ENCODE measurements at regions not wholly inside any gene's neighbourhood (a gene's known extent, or its start where the extent isn't known, plus 50 kb on each side); places are given as distances from the start of the nearest gene placed in this dataset.
"Not testable (repeated sequence)": the region's sequence is repeated elsewhere in the genome, so short reads cannot be mapped to it uniquely, and the experiment has no call there.

DNA sequence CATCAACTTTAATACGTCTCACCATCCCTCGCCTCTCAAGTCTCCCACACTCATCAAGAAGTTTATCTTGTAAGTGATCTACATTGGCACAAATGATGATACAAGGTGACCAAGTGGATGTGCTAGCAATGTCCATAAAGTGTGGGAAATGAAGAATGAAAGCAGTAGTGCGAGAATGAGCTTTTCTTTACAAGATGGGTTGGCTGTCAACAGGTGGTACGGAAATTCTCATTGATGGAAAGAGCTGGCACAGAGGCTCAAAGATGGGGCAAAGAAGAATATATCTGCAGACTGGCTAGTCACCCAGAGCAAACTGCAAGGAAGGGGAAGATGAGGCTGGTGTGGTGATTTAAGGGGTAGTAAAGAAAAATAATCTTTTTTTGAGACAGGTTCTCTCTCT is 640.8 kb downstream of the MAT2B start:
- Histone ChIP-seq H3K27ac (ENCODE audit: low read length) (no peak overlapping the region), H3K4me3 (ENCODE audit: low read length) (no peak overlapping the region), H3K9me3 (ENCODE audit: control insufficient read depth, low read depth, low read length) (no peaks in the 10 kb centered on the region), H3K27me3 (ENCODE audit: control insufficient read depth, insufficient read depth, low read length) (no peaks in the 10 kb centered on the region), H3K4me1 (ENCODE audit: control insufficient read depth, insufficient read depth, low read length) (no peaks in the 10 kb centered on the region), H3K36me3 (ENCODE audit: control insufficient read depth, insufficient read depth, low read length) (no peaks in the 10 kb centered on the region)
- WGBS (ENCODE audit: insufficient coverage, low lambda C conversion rate): 100% methylated on average over 2 of the region's 4 CpGs
- DNase-seq: no peak

DNA sequence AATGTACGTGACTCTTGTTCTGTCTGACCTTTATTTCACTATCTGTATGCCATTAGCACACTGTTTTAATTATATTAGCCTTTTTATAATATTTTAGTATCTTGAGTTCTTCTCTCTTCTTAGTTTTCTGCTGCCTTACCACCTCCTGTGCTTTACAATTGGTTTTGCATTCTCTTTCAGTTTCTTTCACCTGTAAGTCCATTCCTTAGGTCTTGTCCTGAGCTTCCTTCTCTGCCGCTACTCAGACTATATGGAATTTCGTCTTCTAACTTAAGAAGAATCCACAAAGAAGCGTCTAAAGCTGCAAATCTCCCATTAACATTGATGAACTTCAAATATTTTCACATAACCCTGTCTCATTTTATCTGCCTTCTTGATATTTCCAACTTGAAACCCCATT is 642.9 kb downstream of the MAT2B start:
- 71% methylated on average over 3 of the region's 4 CpGs for WGBS (ENCODE audit: insufficient coverage, low lambda C conversion rate)
- DNase-seq: no peak

DNA sequence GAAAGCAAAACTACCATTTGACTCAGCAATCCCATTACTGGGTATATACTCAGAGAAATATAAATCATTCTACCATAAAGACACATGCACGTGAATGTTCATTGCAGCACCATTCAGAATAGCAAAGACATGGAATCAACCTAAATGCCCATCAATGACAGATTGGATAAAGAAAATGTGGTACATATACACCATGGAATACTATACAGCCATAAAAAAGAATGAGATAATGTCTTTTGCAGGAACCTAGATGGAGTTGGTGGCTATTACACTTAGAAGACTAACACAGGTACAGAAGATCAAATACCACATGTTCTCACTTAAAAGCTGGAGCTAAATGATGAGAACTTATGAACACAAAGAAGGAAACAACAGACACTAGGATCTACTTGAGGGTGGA is 647.1 kb downstream of the MAT2B start:
- not testable (repeated sequence) for H3K27ac ChIP-seq (ENCODE audit: low read length); H3K27me3 ChIP-seq (ENCODE audit: control insufficient read depth, insufficient read depth, low read length); H3K36me3 ChIP-seq (ENCODE audit: control insufficient read depth, insufficient read depth, low read length); H3K4me1 ChIP-seq (ENCODE audit: control insufficient read depth, insufficient read depth, low read length); H3K4me3 ChIP-seq (ENCODE audit: low read length); H3K9me3 ChIP-seq (ENCODE audit: control insufficient read depth, low read depth, low read length); DNase-seq
- WGBS (ENCODE audit: insufficient coverage, low lambda C conversion rate): no CpG with 5 or more reads among the region's 1 CpG

More for the DNA sequence above, 642.9 kb downstream of the MAT2B start:
- Histone ChIP-seq H3K36me3 (ENCODE audit: control insufficient read depth, insufficient read depth, low read length) (no peaks in the 10 kb centered on the region), H3K4me1 (ENCODE audit: control insufficient read depth, insufficient read depth, low read length) (no peaks in the 10 kb centered on the region), H3K27me3 (ENCODE audit: control insufficient read depth, insufficient read depth, low read length) (no peaks in the 10 kb centered on the region), H3K4me3 (ENCODE audit: low read length) (no peak overlapping the region), H3K27ac (ENCODE audit: low read length) (no peak overlapping the region), H3K9me3 (ENCODE audit: control insufficient read depth, low read depth, low read length) (no peaks in the 10 kb centered on the region)

DNA sequence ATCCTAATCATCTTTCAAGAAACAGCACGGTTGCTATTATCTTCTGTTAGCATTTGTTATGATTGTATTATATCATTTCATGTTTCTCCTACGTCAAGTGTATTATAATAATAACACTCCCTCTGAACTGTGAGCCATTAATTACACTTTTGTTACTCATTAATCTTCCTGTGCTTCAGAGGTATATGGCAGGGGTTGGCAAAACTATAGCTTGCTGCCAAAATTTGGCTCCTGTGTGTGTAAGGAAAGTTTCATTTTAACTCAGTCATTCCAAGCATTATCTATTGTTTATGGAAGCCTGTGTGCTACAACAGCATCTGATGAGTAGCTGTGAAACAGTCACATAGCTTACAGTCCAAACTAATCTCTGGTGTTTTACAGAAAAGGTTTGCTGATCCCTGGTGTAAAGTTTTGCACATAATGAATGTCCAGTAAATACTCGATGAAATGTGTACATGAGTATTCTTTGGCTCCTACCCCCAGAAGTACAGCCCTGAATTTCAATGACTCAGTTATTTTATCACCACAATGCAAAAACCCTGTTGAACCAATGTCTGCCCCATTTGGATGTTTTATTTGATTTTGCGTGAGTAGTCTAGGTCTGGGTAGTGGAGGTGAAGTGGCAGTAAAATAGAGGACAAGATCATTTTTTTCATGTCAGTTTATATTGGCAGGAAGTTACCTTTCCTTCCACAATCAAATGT is 648.2 kb downstream of the MAT2B start:
- DNase-seq: peak in 1 of 2 donors; percentile 9
- H3K4me1 ChIP-seq (ENCODE audit: control insufficient read depth, insufficient read depth, low read length): no peaks in the 10 kb centered on the region
- no peak overlapping the region for H3K27ac ChIP-seq (ENCODE audit: low read length)
- no peak overlapping the region for H3K4me3 ChIP-seq (ENCODE audit: low read length)
- no peaks in the 10 kb centered on the region for H3K9me3 ChIP-seq (ENCODE audit: control insufficient read depth, low read depth, low read length)
- H3K36me3 ChIP-seq (ENCODE audit: control insufficient read depth, insufficient read depth, low read length): no peaks in the 10 kb centered on the region
- 50% methylated on average over 2 of the region's 4 CpGs for WGBS (ENCODE audit: insufficient coverage, low lambda C conversion rate)
- no peaks in the 10 kb centered on the region for H3K27me3 ChIP-seq (ENCODE audit: control insufficient read depth, insufficient read depth, low read length)

DNA sequence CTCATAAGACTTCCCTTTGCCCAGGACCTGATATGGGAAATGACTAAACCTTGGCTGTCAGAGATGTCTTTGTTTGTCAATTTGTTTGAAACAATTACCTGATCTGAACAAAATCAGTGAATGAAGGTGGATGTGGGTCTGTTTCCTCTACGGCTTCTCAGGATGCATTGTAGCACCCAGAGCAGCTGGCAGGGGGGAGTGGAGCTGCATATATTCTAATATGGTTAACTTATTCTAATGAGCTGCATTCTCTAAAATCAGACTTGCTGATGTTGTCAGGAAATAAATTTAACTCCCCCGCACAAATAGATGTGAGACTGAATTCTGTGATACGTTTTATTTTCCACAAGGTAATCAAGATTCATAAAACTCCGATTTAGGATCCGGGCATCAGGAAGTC is 665.4 kb downstream of the MAT2B start:
- Histone ChIP-seq H3K27ac (ENCODE audit: low read length) (no peak overlapping the region), H3K27me3 (ENCODE audit: control insufficient read depth, insufficient read depth, low read length) (no peaks in the 10 kb centered on the region), H3K4me1 (ENCODE audit: control insufficient read depth, insufficient read depth, low read length) (no peaks in the 10 kb centered on the region), H3K4me3 (ENCODE audit: low read length) (no peak overlapping the region), H3K9me3 (ENCODE audit: control insufficient read depth, low read depth, low read length) (no peaks in the 10 kb centered on the region), H3K36me3 (ENCODE audit: control insufficient read depth, insufficient read depth, low read length) (no peaks in the 10 kb centered on the region)
- 80% methylated on average over 2 of the region's 5 CpGs for WGBS (ENCODE audit: insufficient coverage, low lambda C conversion rate)
- DNase-seq: no peak

DNA sequence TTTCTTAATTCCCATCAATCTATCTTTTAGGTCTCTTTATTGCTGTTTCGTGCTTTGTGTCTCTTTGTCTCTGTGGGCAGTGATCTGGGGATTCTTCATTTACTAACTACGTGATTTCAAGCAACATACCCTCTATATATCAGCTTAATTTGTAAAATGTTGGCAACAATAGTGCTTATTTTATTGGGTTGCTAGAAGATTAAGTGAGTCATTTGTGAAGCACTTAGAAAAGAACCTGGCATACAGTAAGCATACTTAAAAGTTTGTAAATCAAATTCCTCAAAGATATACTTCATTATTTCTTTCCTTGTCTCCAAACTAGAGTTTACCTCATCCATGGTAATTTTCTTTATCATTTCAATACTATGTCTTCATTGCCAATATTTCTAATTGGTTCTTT is 669.7 kb downstream of the MAT2B start:
- WGBS (ENCODE audit: insufficient coverage, low lambda C conversion rate): 69% methylated on average over 2 of the region's 2 CpGs
- H3K4me1 ChIP-seq (ENCODE audit: control insufficient read depth, insufficient read depth, low read length): no peaks in the 10 kb centered on the region
- DNase-seq: no peak
- no peaks in the 10 kb centered on the region for H3K27me3 ChIP-seq (ENCODE audit: control insufficient read depth, insufficient read depth, low read length)
- peaks cover 2% of the 10 kb centered on the region for H3K9me3 ChIP-seq (ENCODE audit: control insufficient read depth, low read depth, low read length)
- H3K36me3 ChIP-seq (ENCODE audit: control insufficient read depth, insufficient read depth, low read length): no peaks in the 10 kb centered on the region
- no peak overlapping the region for H3K4me3 ChIP-seq (ENCODE audit: low read length)
- no peak overlapping the region for H3K27ac ChIP-seq (ENCODE audit: low read length)

DNA sequence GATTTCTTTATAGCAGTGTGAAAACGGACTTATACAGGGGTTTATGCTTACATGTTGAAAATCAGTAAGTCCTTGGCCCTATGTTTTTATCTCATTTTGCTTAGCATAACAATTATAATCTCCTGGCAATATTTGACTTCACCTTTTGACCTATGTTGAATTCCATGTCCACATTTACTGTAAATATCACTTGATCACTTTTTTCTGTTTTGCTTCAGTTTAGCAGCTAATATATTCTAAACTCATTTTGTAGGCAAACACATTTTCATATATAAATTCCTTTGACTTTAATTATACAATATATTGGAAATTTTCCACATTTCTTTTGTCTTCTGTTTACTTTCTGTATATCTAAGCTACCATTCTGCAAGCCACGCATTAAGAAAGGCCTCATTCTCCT is 674.0 kb downstream of the MAT2B start:
- Histone ChIP-seq H3K4me3 (ENCODE audit: low read length) (no peak overlapping the region), H3K9me3 (ENCODE audit: control insufficient read depth, low read depth, low read length) (peaks cover 2% of the 10 kb centered on the region), H3K27ac (ENCODE audit: low read length) (no peak overlapping the region), H3K36me3 (ENCODE audit: control insufficient read depth, insufficient read depth, low read length) (no peaks in the 10 kb centered on the region), H3K27me3 (ENCODE audit: control insufficient read depth, insufficient read depth, low read length) (no peaks in the 10 kb centered on the region), H3K4me1 (ENCODE audit: control insufficient read depth, insufficient read depth, low read length) (no peaks in the 10 kb centered on the region)
- WGBS (ENCODE audit: insufficient coverage, low lambda C conversion rate): 80% methylated on average over 1 of the region's 2 CpGs
- no peak for DNase-seq

DNA sequence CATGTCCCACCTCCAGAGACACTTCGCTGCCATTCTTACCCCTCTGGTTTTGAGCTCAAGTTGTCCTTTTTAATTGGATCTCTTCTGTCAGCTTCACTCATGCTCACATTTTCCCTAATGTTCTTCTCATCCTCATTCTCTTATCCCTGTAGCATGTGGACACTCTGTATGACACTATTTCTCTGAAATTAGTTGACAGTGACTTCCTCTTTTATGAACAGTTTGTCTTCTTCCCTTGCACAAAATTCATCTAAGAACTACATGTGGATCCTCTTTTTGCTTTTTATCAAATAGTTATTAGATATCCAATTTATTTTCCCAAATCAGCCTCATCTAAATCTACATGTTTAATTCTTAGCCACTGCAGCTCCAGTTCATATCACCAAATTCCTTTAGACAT is 676.2 kb downstream of the MAT2B start:
- Histone ChIP-seq H3K9me3 (ENCODE audit: control insufficient read depth, low read depth, low read length) (peaks cover 2% of the 10 kb centered on the region), H3K4me1 (ENCODE audit: control insufficient read depth, insufficient read depth, low read length) (no peaks in the 10 kb centered on the region), H3K4me3 (ENCODE audit: low read length) (no peak overlapping the region), H3K27me3 (ENCODE audit: control insufficient read depth, insufficient read depth, low read length) (no peaks in the 10 kb centered on the region), H3K27ac (ENCODE audit: low read length) (no peak overlapping the region), H3K36me3 (ENCODE audit: control insufficient read depth, insufficient read depth, low read length) (no peaks in the 10 kb centered on the region)
- 80% methylated on average over 1 of the region's 1 CpG for WGBS (ENCODE audit: insufficient coverage, low lambda C conversion rate)
- no peak for DNase-seq

DNA sequence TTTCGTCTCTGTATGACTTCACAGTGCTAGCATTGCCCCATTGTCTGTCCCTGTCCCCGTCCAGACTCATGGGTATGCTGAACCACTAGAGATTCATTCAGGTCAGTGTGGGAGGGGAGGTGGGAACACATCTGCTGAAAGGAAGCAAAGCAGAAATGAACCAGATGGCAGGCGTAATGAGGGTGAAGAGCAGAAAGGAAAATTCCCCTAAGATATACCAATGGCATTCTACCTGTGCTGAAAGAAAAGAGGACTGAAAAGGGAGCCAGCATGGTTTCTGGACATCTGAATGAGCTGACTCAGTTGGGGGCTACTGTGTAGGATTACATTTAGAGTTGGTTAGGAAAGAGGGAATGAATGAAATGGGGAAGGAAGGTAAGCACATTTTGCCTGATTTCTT is 678.7 kb downstream of the MAT2B start:
- H3K4me3 ChIP-seq (ENCODE audit: low read length): no peak overlapping the region
- H3K27me3 ChIP-seq (ENCODE audit: control insufficient read depth, insufficient read depth, low read length): no peaks in the 10 kb centered on the region
- no peaks in the 10 kb centered on the region for H3K4me1 ChIP-seq (ENCODE audit: control insufficient read depth, insufficient read depth, low read length)
- no peaks in the 10 kb centered on the region for H3K9me3 ChIP-seq (ENCODE audit: control insufficient read depth, low read depth, low read length)
- no peak for DNase-seq
- no peaks in the 10 kb centered on the region for H3K36me3 ChIP-seq (ENCODE audit: control insufficient read depth, insufficient read depth, low read length)
- no peak overlapping the region for H3K27ac ChIP-seq (ENCODE audit: low read length)
- WGBS (ENCODE audit: insufficient coverage, low lambda C conversion rate): 100% methylated on average over 1 of the region's 3 CpGs

DNA sequence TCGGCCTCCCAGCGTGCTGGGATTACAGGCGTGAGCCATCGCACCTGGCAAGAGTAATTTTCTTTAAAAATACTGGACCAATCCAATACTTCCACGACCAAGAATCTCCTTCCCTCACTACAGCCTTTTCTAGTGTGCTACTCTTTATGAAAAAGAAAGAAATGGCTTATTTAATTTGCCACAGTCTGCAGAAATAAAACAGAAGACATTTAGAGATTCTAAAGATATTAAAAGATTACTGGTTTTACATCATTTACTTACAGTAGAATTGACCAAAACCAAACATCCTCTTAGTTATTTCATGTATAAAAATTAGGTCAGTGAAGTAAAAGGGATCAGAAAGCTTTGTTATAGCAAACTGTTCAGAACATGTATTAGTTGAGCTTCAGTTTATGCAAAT is 679.6 kb downstream of the MAT2B start:
- no peaks in the 10 kb centered on the region for H3K4me1 ChIP-seq (ENCODE audit: control insufficient read depth, insufficient read depth, low read length)
- no peaks in the 10 kb centered on the region for H3K27me3 ChIP-seq (ENCODE audit: control insufficient read depth, insufficient read depth, low read length)
- H3K36me3 ChIP-seq (ENCODE audit: control insufficient read depth, insufficient read depth, low read length): no peaks in the 10 kb centered on the region
- H3K9me3 ChIP-seq (ENCODE audit: control insufficient read depth, low read depth, low read length): no peaks in the 10 kb centered on the region
- no peak overlapping the region for H3K4me3 ChIP-seq (ENCODE audit: low read length)
- 100% methylated on average over 1 of the region's 5 CpGs for WGBS (ENCODE audit: insufficient coverage, low lambda C conversion rate)
- DNase-seq: no peak
- no peak overlapping the region for H3K27ac ChIP-seq (ENCODE audit: low read length)

DNA sequence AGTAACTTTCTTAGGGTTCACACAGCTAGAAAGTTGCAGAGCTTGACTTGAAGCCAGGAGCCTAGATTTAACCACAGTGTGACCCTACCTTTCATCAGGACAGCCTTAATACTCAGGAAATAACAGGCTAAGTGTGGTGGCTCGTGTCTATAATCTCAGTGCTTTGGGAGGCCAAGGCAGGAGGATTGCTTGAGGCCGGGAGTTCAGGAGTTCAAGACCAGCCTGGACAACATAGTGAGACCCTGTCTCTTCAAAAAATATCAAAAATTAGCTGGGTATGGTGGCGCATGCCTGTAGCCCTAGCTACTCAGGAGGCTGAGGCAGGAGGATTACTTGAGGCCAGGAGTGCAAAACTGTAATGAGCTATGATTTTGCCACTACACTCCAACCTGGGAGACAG is 681.1 kb downstream of the MAT2B start:
- Histone ChIP-seq H3K4me3 (ENCODE audit: low read length) (no peak overlapping the region), H3K36me3 (ENCODE audit: control insufficient read depth, insufficient read depth, low read length) (no peaks in the 10 kb centered on the region)
- no CpG with 5 or more reads among the region's 3 CpGs for WGBS (ENCODE audit: insufficient coverage, low lambda C conversion rate)

More for the DNA sequence above, 681.1 kb downstream of the MAT2B start:
- Histone ChIP-seq H3K9me3 (ENCODE audit: control insufficient read depth, low read depth, low read length) (no peaks in the 10 kb centered on the region), H3K27me3 (ENCODE audit: control insufficient read depth, insufficient read depth, low read length) (no peaks in the 10 kb centered on the region), H3K4me1 (ENCODE audit: control insufficient read depth, insufficient read depth, low read length) (peaks cover 4% of the 10 kb centered on the region), H3K27ac (ENCODE audit: low read length) (no peak overlapping the region)
- DNase-seq: no peak
